HG03196 (cell line): ENCODE measurements at regions not wholly inside any gene's neighbourhood (a gene's known extent, or its start where the extent isn't known, plus 50 kb on each side); places are given as distances from the start of the nearest gene placed in this dataset.
A peak's percentile ranks its signal among the peaks of the same experiment; 100 is the strongest.

Experiments used
- ATAC-seq: cut with Tn5 transposase; IDR thresholded peaks from one replicate; pipeline ENCODE4 v1.9.1; 2021; ENCODE audit not compliant: unreplicated experiment

- ATAC-seq = no peak
Observed at GRCh38 chr1:68378296-68379084, 71.3 kb downstream of the RPE65 start.

- no peak for ATAC-seq
Observed at GRCh38 chr1:68377098-68377497, 72.7 kb downstream of the RPE65 start.

- no peak for ATAC-seq
Observed at GRCh38 chr1:68376441-68376840, 73.3 kb downstream of the RPE65 start.

DNA sequence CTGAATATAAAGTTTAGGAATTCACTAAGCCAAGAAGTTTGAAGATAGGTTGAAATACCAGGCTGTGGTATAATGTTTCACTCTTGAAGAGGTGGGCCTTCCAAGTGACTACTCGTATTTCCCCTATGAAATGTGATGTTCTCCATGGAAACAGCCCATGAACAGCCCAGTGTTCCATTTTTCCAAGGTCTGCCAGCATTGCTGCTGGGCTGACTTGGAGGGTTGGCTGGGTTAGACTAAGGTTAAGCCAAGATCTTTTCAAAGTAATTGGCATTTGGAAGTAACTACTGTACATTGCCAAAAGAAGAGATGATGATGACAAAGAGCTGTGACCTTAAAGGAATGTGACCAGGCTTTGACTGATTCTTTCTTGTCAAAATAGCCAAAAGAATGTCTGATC is 73.8 kb downstream of the RPE65 start:
- ATAC-seq = no peak

GRCh38 chr1:68373173-68373572 is 76.6 kb downstream of the RPE65 start:
- ATAC-seq = no peak

GRCh38 chr1:68372487-68372886 is 77.3 kb downstream of the RPE65 start:
- no peak for ATAC-seq

- no peak for ATAC-seq
Observed at GRCh38 chr1:68370101-68370915, 79.4 kb downstream of the RPE65 start.

GRCh38 chr1:68366572-68366971 is 83.2 kb downstream of the RPE65 start:
- ATAC-seq = no peak

GRCh38 chr1:68365709-68366382 is 83.9 kb downstream of the RPE65 start:
- no peak for ATAC-seq

- ATAC-seq = no peak
Observed at GRCh38 chr1:68363339-68363738, 86.4 kb downstream of the RPE65 start.

DNA sequence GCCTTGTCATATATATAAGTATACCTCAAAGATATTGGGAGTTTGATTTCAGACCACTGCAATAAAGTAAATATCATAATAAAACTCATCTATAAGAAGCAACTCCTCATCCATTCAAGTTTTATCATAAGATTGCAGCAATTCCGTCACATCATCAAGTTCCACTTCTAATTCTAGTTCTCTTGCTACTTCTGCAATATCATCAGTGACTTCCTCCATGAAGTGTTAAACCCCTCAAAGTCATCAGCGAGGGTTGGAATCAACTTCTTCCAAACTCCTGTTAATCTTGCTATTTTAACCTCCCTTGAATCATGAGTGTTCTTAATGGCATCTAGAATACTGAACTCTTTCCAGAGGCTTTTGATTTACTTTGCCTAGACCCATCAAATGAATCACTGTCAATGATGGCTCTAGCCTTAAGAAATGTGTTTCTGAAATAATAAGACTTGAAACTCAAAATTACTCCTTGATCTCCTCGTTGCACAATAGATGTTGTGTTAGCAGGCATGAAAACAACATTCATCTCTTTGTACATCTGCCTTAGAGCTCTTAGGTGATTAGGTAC is 88.3 kb downstream of the RPE65 start:
- ATAC-seq = no peak

- ATAC-seq = no peak
Observed at GRCh38 chr1:68359045-68359444, 90.7 kb downstream of the RPE65 start.

GRCh38 chr1:68358439-68358838 is 91.3 kb downstream of the RPE65 start:
- no peak for ATAC-seq

DNA sequence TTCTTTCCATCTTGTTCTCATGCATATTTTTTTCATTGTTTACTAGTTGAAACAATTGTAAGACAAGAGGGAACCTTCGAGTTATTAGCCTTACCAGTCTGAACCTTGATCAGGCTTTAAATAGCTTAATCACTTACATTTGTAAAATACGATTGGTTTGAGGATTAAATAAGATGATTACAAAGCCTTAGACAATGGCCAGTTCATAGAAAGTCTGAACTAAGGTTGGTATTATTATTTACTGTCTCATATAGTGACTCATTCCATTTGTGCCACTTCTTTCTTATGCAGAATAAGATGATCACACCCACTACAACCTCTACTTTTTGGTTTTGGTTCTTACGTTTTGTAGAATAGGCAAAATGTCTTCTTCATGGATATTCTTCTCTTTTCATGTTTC is 94.1 kb downstream of the RPE65 start:
- no peak for ATAC-seq

GRCh38 chr1:68352202-68352601 is 97.6 kb downstream of the RPE65 start:
- no peak for ATAC-seq

DNA sequence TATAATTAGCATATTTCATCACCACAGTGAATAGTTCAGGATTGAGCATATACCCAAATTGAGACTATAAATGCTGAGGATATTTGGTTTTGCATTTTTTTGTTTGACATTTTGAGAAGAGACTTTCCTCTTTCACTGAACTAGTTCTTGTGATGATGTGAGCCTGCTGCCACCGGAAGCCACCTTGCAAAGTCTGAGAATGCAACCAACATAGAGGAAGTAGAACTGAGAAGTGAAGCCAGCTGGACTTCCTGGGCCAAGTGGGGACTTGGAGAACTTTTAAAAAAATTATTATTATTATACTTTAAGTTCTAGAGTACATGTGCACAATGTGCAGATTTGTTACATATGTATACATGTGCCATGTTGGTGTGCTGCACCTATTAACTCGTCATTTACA is 102.3 kb downstream of the RPE65 start:
- ATAC-seq = peak; percentile 94

DNA sequence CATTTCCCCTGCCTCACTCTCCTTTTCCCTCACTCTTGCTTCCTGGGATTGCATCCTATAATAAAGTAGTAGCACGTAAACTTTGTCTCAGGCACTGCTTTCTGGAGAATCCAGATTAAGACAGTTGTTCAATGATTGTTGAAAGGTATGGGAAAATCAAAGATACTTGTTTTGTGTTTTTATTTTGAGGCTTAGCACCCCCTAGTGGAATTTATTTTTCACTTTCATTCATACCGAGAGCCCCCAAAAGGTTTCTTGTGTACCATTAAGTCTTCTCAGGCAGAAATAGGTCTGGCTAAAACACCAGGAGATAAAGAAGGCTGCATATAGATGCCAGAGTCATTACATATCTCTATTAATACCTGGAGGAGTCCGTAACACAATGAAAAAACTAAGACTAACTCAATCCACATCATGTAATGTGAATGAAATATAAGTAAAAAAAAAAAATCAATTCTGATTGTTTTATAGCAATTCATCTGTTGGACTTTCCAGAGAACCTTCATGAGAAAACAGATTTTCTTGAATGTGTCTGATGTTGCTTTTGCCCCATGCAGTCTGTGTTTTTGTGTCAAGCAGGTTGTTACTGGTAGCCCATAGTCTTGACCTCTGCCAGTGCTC is 103.5 kb downstream of the RPE65 start:
- ATAC-seq = no peak

DNA sequence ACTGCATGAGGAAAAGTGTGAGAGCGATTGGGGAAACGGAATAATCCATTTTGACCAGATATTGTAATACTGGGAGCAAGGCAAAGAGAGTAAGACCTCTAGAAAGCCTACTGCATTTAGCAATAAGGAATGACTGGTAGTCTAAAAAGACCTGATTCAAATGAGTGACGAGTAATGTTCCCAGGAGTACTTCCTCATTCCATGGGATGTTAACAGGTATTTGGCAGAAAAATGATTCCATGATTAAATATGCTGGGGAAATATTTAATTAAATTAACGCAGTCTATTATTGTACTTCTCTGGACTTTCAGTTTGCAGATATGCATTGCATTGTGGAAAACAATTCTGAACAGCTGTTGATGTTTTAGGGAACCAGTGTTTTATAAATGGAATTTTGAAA is 105.5 kb downstream of the RPE65 start:
- no peak for ATAC-seq

DNA sequence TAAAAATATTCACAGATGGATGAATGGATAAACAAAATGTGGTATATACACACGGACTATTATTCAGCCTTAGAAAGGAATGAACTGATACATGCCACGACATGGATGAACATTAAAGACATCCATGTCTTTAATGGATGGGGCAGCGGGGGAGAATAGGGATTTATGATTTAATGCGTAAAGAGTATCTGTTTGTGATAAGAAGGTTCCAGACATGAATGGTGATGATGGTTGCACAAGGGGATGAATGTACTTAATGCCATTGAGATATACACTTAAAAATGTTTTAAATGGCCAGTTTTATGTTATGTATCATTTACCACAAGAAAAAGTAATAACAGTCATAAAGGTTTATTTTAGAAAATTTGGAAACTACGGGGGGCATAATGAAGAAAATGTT is 108.6 kb upstream of the WLS start:
- no peak for ATAC-seq

- no peak for ATAC-seq
Observed at GRCh38 chr1:68339505-68339904, 107.2 kb upstream of the WLS start.

DNA sequence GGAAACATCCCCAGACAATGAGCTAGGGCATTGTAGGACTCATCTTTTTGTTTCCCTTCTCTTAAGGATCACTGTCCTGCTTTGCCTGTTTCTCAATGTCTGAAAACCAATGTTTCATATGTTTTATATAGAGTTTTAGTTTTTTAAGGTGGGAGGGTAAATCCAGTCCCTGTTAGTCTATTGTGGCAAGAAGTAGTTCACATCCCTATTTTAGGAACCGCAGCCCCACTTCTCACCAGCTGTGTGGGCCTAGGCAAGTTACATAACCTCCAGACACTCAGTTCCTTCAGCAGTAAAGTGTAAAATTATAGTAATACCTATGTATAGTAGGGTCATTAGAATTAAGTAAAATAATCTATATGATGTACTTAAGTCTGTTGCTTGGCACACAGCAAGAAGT is 105.8 kb upstream of the WLS start:
- ATAC-seq = no peak
